Liver (tissue), 3 donors: ENCODE measurements at regions not wholly inside any gene's neighbourhood (a gene's known extent, or its start where the extent isn't known, plus 50 kb on each side); places are given as distances from the start of the nearest gene placed in this dataset.
A peak's percentile ranks its signal among the peaks of the same experiment; 100 is the strongest.

Experiments
- EGR1 ChIP-seq, 2 donors: IDR thresholded peaks; 2 replicates each; pipeline ENCODE4 v1.6.1; 2016 to 2018; ENCODE audit warnings: antibody characterized with exemption in 2 of 2, low read depth in 2 of 2
- FOXA2 ChIP-seq: IDR thresholded peaks from 2 replicates; pipeline ENCODE4 v1.6.1; 2016; ENCODE audit warnings: antibody characterized with exemption
- GABPA ChIP-seq, 2 donors: IDR thresholded peaks in 1 of 2; conservative IDR thresholded peaks in 1 of 2; 2 replicates each; pipeline ENCODE4 v1.6.1; 2016; ENCODE audit warnings: antibody characterized with exemption in 2 of 2, mild to moderate bottlenecking in 1 of 2, moderate library complexity in 1 of 2
- HNF4G ChIP-seq: IDR thresholded peaks from 2 replicates; pipeline ENCODE4 v1.6.1; 2016; ENCODE audit warnings: antibody characterized with exemption
- JUND ChIP-seq, 2 donors: IDR thresholded peaks; 2 replicates each; pipeline ENCODE4 v1.6.1; 2016; ENCODE audit warnings: antibody characterized with exemption in 2 of 2
- RAD21 ChIP-seq, 2 donors: IDR thresholded peaks; 2 replicates each; pipeline ENCODE4 v1.6.1; 2016; ENCODE audit warnings: antibody characterized with exemption in 2 of 2, mild to moderate bottlenecking in 2 of 2
- TF ChIP-seq, protein P1 (sequence below): fragments of 150-350 bp; IDR thresholded peaks from 2 replicates; pipeline ENCODE4 v1.5.1; 2017; ENCODE audit warnings: improper control_type of control experiment, low read depth, low read length; ENCODE audit not compliant: missing input control
- TF ChIP-seq, protein P2 (sequence below): IDR thresholded peaks from 2 replicates; pipeline ENCODE4 v1.6.1; 2016; ENCODE audit warnings: antibody characterized with exemption
- TF ChIP-seq, protein P3 (sequence below): IDR thresholded peaks from 2 replicates; pipeline ENCODE4 v1.6.1; 2016; ENCODE audit warnings: antibody characterized with exemption
- TF ChIP-seq, protein P4 (sequence below): IDR thresholded peaks from 2 replicates; pipeline ENCODE4 v1.6.1; 2016; ENCODE audit warnings: antibody characterized with exemption, mild to moderate bottlenecking
- donor health status: healthy.
- donor health status: healthy.

DNA sequence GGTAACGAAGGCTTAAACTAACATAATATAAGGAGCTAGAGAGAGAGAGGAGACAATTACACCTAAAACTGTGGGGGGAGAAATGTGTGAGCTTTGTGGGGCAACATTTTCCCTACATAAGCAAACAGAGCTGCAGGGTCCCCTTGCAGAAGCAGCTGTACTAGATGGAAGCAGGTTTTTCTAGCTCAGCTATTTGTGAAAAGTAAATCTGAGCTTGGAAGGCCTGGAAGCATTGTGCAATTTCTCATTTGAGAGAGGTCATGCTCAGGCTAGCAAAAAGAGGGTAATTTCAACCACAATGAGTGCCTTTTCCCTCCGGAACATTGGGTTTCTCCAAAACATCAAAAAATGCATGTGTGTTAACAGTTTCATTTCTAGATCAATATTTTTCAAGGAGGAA is 130.0 kb downstream of the ARL4C start:
- TF ChIP-seq RAD21 (IDR thresholded peaks at IDR 0.05), result peak; percentile 20 to 43
- TF ChIP-seq, protein P1, sequence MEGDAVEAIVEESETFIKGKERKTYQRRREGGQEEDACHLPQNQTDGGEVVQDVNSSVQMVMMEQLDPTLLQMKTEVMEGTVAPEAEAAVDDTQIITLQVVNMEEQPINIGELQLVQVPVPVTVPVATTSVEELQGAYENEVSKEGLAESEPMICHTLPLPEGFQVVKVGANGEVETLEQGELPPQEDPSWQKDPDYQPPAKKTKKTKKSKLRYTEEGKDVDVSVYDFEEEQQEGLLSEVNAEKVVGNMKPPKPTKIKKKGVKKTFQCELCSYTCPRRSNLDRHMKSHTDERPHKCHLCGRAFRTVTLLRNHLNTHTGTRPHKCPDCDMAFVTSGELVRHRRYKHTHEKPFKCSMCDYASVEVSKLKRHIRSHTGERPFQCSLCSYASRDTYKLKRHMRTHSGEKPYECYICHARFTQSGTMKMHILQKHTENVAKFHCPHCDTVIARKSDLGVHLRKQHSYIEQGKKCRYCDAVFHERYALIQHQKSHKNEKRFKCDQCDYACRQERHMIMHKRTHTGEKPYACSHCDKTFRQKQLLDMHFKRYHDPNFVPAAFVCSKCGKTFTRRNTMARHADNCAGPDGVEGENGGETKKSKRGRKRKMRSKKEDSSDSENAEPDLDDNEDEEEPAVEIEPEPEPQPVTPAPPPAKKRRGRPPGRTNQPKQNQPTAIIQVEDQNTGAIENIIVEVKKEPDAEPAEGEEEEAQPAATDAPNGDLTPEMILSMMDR, result no peak
- TF ChIP-seq, protein P2, sequence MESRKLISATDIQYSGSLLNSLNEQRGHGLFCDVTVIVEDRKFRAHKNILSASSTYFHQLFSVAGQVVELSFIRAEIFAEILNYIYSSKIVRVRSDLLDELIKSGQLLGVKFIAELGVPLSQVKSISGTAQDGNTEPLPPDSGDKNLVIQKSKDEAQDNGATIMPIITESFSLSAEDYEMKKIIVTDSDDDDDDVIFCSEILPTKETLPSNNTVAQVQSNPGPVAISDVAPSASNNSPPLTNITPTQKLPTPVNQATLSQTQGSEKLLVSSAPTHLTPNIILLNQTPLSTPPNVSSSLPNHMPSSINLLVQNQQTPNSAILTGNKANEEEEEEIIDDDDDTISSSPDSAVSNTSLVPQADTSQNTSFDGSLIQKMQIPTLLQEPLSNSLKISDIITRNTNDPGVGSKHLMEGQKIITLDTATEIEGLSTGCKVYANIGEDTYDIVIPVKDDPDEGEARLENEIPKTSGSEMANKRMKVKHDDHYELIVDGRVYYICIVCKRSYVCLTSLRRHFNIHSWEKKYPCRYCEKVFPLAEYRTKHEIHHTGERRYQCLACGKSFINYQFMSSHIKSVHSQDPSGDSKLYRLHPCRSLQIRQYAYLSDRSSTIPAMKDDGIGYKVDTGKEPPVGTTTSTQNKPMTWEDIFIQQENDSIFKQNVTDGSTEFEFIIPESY, result no peak
- TF ChIP-seq GABPA (IDR thresholded peaks at IDR 0.05 in 1 of 2, conservative IDR thresholded peaks at IDR 0.05 in 1 of 2), result no peak
- peak in 1 of 2 donors; percentile 11 for TF ChIP-seq JUND (IDR thresholded peaks at IDR 0.05)
- TF ChIP-seq, protein P3, sequence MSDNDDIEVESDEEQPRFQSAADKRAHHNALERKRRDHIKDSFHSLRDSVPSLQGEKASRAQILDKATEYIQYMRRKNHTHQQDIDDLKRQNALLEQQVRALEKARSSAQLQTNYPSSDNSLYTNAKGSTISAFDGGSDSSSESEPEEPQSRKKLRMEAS, result peak; percentile 17
- no peak for TF ChIP-seq EGR1 (IDR thresholded peaks at IDR 0.05; ENCODE audit: low read depth in 2 of 2)
- TF ChIP-seq, protein P4, sequence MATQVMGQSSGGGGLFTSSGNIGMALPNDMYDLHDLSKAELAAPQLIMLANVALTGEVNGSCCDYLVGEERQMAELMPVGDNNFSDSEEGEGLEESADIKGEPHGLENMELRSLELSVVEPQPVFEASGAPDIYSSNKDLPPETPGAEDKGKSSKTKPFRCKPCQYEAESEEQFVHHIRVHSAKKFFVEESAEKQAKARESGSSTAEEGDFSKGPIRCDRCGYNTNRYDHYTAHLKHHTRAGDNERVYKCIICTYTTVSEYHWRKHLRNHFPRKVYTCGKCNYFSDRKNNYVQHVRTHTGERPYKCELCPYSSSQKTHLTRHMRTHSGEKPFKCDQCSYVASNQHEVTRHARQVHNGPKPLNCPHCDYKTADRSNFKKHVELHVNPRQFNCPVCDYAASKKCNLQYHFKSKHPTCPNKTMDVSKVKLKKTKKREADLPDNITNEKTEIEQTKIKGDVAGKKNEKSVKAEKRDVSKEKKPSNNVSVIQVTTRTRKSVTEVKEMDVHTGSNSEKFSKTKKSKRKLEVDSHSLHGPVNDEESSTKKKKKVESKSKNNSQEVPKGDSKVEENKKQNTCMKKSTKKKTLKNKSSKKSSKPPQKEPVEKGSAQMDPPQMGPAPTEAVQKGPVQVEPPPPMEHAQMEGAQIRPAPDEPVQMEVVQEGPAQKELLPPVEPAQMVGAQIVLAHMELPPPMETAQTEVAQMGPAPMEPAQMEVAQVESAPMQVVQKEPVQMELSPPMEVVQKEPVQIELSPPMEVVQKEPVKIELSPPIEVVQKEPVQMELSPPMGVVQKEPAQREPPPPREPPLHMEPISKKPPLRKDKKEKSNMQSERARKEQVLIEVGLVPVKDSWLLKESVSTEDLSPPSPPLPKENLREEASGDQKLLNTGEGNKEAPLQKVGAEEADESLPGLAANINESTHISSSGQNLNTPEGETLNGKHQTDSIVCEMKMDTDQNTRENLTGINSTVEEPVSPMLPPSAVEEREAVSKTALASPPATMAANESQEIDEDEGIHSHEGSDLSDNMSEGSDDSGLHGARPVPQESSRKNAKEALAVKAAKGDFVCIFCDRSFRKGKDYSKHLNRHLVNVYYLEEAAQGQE, result no peak
- no peak for TF ChIP-seq FOXA2
- TF ChIP-seq HNF4G, result no peak
